MM.1S (cell line): ENCODE measurements at regions not wholly inside any gene's neighbourhood (a gene's known extent, or its start where the extent isn't known, plus 50 kb on each side); places are given as distances from the start of the nearest gene placed in this dataset.

Experiments used
- CTCF ChIP-seq: fragments of 300-600 bp; sonication (generic); IDR thresholded peaks from 2 replicates; pipeline ENCODE4 v1.5.1; 2016; ENCODE audit warnings: antibody characterized with exemption, low read length, mixed read lengths
- EZH2 ChIP-seq: fragments of 300-600 bp; sonication (generic); optimal IDR thresholded peaks from 2 replicates; pipeline ENCODE3; 2017; ENCODE audit warnings: low read depth, mild to moderate bottlenecking, antibody characterized with exemption, low read length, mixed read lengths
- EZH2phosphoT487 ChIP-seq: fragments of 300-600 bp; sonication (generic); IDR thresholded peaks from 2 replicates; pipeline ENCODE4 v1.6.1; 2018; ENCODE audit warnings: antibody characterized with exemption, low read length

GRCh38 chr1:71193153-71193552, 112.3 kb upstream of the ZRANB2 start:
- TF ChIP-seq EZH2phosphoT487 = no peak
- TF ChIP-seq CTCF = no peak
- no peak for TF ChIP-seq EZH2
